CD4-positive, alpha-beta memory T cell (primary cell): ENCODE measurements at regions not wholly inside any gene's neighbourhood (a gene's known extent, or its start where the extent isn't known, plus 50 kb on each side); places are given as distances from the start of the nearest gene placed in this dataset.

ENCODE experiments used
- CTCF ChIA-PET: fragments of 350-600 bp; sonication (Branson Sonifier 250); formaldehyde crosslinking; loops from one replicate; lab custom pipeline; 2021; ENCODE audit warnings: inconsistent platforms; ENCODE audit not compliant: partially characterized antibody; lab: Charles Lee
- POLR2A ChIA-PET: fragments of 350-600 bp; sonication (Branson Sonifier 250); formaldehyde crosslinking; loops from one replicate; lab custom pipeline; 2021; ENCODE audit not compliant: partially characterized antibody; lab: Charles Lee
- DNase-seq, 5 donors: peaks; one replicate each; pipeline versions ENCODE4 v3.0.0 to v3.0.0-alpha.2; 2020 to 2022; ENCODE audit warnings: mixed read lengths in 1 of 5
- H3K27ac ChIP-seq: one replicate; pipeline ENCODE4 v1.7.0; 2013; ENCODE audit warnings: low read depth, low read length
- H3K27me3 ChIP-seq: 2 replicates; pipeline ENCODE4 v1.7.0; 2013; ENCODE audit warnings: mild to moderate bottlenecking, low read length, moderate library complexity; ENCODE audit not compliant: insufficient read depth
- H3K36me3 ChIP-seq: 2 replicates; pipeline ENCODE4 v1.7.0; 2013; ENCODE audit warnings: mild to moderate bottlenecking, low read length, moderate library complexity; ENCODE audit not compliant: insufficient read depth
- H3K4me1 ChIP-seq: 2 replicates; pipeline ENCODE4 v1.7.0; 2013; ENCODE audit warnings: mild to moderate bottlenecking, low read length, moderate library complexity; ENCODE audit not compliant: insufficient read depth
- H3K4me3 ChIP-seq, 2 donors: one replicate each; pipeline ENCODE4 v1.7.0; 2013; ENCODE audit warnings: low read length in 2 of 2, mild to moderate bottlenecking in 1 of 2
- H3K9me3 ChIP-seq, 2 donors: one replicate each; pipeline ENCODE4 v1.7.0; 2013; ENCODE audit warnings: low read length in 2 of 2, control low read depth in 1 of 2; ENCODE audit not compliant: control insufficient read depth in 1 of 2
- H3K27ac Mint-ChIP-seq, 7 donors: one replicate each; pipeline ENCODE4 v1.8.0; 2020 to 2021; ENCODE audit warnings: mixed read lengths in 7 of 7, mild to moderate bottlenecking in 6 of 7, inconsistent platforms in 3 of 7, moderate library complexity in 3 of 7
- H3K27me3 Mint-ChIP-seq, 2 donors: one replicate each; pipeline ENCODE4 v1.8.0; 2020 to 2021; ENCODE audit warnings: mixed read lengths in 2 of 2
- H3K36me3 Mint-ChIP-seq, 2 donors: one replicate each; pipeline ENCODE4 v1.8.0; 2020 to 2021; ENCODE audit warnings: mixed read lengths in 2 of 2, inconsistent platforms in 1 of 2, mild to moderate bottlenecking in 1 of 2
- H3K4me1 Mint-ChIP-seq, 4 donors: one replicate each; pipeline ENCODE4 v1.8.0; 2020 to 2021; ENCODE audit warnings: mixed read lengths in 4 of 4, mild to moderate bottlenecking in 1 of 4
- H3K4me3 Mint-ChIP-seq, 8 donors: one replicate each; pipeline ENCODE4 v1.8.0; 2020 to 2021; ENCODE audit warnings: mixed read lengths in 8 of 8, mild to moderate bottlenecking in 7 of 8, moderate library complexity in 6 of 8, inconsistent platforms in 3 of 8
- H3K9me3 Mint-ChIP-seq, 8 donors: one replicate each; pipeline ENCODE4 v1.8.0; 2020 to 2021; ENCODE audit warnings: mixed read lengths in 8 of 8, mild to moderate bottlenecking in 5 of 8, inconsistent platforms in 3 of 8, moderate library complexity in 1 of 8
- intact Hi-C: fragments of 100-400 bp; cut with micrococcal nuclease; formaldehyde crosslinking; loops from one replicate; pipeline ENCODE4 v1.15.1; 2023

DNA sequence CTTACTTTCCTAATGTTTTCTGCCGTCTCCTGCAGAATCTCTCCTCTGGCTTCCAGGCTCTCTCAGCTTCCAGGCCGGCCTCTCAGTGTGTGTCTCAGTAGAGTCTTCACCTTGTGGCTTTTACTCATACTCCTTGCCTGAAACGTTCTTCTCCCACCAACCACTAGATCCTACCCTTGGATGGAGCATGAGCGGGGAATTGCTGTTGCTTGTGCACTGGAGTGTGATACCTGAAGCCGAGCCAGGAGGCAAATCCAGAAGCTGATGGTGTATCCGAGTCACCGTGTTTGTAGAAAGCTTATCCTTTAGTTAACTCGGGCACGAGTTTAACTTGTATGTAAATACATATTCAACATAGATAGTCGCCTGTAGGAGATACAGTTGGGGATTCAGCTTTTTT is 285.0 kb upstream of the C2CD4B start:
- Mint-ChIP-seq H3K9me3 (peaks cover 0 to 4% (median 0%) of the 10 kb centered on the region in 8 donors), H3K27me3 (peaks cover 0 to 5% of the 10 kb centered on the region in 2 donors), H3K27ac (peak overlapping the region in 1 of 7 donors; percentile 59), H3K4me1 (no peaks in the 10 kb centered on the region), H3K36me3 (no peaks in the 10 kb centered on the region), H3K4me3 (no peak overlapping the region)
- no peaks in the 10 kb centered on the region for H3K36me3 ChIP-seq
- no peak for DNase-seq
- no peaks in the 10 kb centered on the region for H3K9me3 ChIP-seq
- H3K27ac ChIP-seq: no peak overlapping the region
- H3K27me3 ChIP-seq: no peaks in the 10 kb centered on the region
- intact Hi-C loops: no loop called here
- no peaks in the 10 kb centered on the region for H3K4me1 ChIP-seq
- ChIA-PET POLR2A (no interaction called here), CTCF (no interaction called here)
- no peak overlapping the region for H3K4me3 ChIP-seq

DNA sequence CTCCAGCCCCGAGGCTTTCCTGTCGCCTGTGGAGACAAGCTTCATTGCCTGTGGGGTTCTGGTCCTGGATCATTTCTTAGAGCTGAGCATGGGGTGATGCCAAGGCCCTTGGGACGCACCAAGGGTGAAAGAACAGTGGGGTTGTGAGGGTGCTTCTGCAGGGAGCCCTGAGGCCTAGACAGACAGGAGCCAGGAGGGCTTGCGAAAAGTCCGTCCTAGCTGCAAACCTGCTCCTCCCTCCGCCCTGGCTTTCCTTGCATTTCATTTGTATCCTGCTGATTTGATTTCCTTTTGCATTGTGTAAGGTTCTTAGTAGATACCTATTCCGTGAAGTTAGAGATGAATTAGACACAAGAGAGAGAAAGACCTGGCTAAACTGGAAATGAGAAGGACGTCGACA is 286.9 kb upstream of the C2CD4B start:
- H3K4me1 Mint-ChIP-seq: no peaks in the 10 kb centered on the region
- Histone ChIP-seq H3K27ac (no peak overlapping the region), H3K4me1 (no peaks in the 10 kb centered on the region), H3K27me3 (no peaks in the 10 kb centered on the region), H3K36me3 (no peaks in the 10 kb centered on the region), H3K4me3 (no peak overlapping the region), H3K9me3 (no peaks in the 10 kb centered on the region)
- peaks cover 0 to 4% (median 0%) of the 10 kb centered on the region in 8 donors for H3K9me3 Mint-ChIP-seq
- H3K27me3 Mint-ChIP-seq: peaks cover 0 to 5% of the 10 kb centered on the region in 2 donors
- ChIA-PET CTCF (no interaction called here), POLR2A (no interaction called here)
- H3K4me3 Mint-ChIP-seq: no peak overlapping the region
- DNase-seq: no peak
- H3K27ac Mint-ChIP-seq: no peak overlapping the region
- H3K36me3 Mint-ChIP-seq: no peaks in the 10 kb centered on the region
- intact Hi-C loops: no loop called here

DNA sequence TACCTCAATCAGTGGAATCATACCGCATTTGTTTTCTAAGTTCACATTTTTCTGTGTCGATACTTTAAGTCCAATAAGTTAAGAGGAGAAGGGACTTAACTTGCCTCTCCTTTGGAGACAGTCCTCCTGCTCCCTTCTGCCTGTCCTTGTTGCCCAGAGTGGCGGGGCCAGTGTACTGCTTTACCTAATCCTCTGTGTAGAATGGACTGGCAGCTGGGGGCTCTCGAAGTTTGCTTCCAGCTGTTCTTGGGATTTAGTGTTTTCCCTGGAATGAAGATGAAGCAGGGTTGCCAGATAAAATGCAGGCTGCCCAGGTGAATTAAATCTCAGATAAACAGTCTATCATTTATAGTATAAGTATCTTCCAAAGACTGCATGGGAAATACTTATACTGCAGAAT is 287.6 kb upstream of the C2CD4B start:
- ChIA-PET CTCF (no interaction called here), POLR2A (no interaction called here)
- Histone ChIP-seq H3K4me1 (no peaks in the 10 kb centered on the region), H3K4me3 (no peak overlapping the region), H3K27me3 (no peaks in the 10 kb centered on the region), H3K27ac (no peak overlapping the region), H3K36me3 (no peaks in the 10 kb centered on the region), H3K9me3 (no peaks in the 10 kb centered on the region)
- H3K4me3 Mint-ChIP-seq: no peak overlapping the region
- no peaks in the 10 kb centered on the region for H3K4me1 Mint-ChIP-seq
- no peak overlapping the region for H3K27ac Mint-ChIP-seq
- intact Hi-C loops: no loop called here
- no peak for DNase-seq
- peaks cover 0 to 4% (median 0%) of the 10 kb centered on the region in 8 donors for H3K9me3 Mint-ChIP-seq
- H3K36me3 Mint-ChIP-seq: no peaks in the 10 kb centered on the region
- peaks cover 0 to 5% of the 10 kb centered on the region in 2 donors for H3K27me3 Mint-ChIP-seq

DNA sequence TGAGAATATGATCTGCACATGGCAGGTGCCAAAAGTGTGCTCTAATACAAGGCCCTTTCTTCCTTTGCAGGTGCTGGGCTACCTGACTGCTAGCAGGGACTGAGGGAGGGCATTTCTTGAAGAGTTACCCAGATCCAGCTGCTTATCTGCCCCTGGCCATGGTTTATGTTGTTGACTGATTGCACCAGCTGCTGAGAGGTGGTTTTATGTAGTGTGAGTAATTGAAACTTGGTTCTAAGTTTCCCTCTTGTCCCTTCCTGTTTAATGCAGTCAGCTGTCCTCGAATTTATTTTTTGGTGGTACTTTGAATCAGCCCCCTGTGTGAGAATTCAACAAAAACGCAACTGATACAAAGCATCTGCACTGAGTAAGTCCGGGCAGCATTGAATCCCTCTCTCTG is 288.3 kb upstream of the C2CD4B start:
- no peaks in the 10 kb centered on the region for H3K36me3 ChIP-seq
- CTCF ChIA-PET: no interaction called here
- Mint-ChIP-seq H3K27me3 (peaks cover 0 to 5% of the 10 kb centered on the region in 2 donors), H3K4me3 (no peak overlapping the region), H3K27ac (no peak overlapping the region), H3K36me3 (no peaks in the 10 kb centered on the region), H3K4me1 (no peaks in the 10 kb centered on the region), H3K9me3 (peaks cover 0 to 4% (median 0%) of the 10 kb centered on the region in 8 donors)
- H3K9me3 ChIP-seq: no peaks in the 10 kb centered on the region
- POLR2A ChIA-PET: no interaction called here
- no peaks in the 10 kb centered on the region for H3K27me3 ChIP-seq
- no peak for DNase-seq
- H3K4me3 ChIP-seq: no peak overlapping the region
- intact Hi-C loops: no loop called here
- H3K4me1 ChIP-seq: no peaks in the 10 kb centered on the region
- no peak overlapping the region for H3K27ac ChIP-seq

DNA sequence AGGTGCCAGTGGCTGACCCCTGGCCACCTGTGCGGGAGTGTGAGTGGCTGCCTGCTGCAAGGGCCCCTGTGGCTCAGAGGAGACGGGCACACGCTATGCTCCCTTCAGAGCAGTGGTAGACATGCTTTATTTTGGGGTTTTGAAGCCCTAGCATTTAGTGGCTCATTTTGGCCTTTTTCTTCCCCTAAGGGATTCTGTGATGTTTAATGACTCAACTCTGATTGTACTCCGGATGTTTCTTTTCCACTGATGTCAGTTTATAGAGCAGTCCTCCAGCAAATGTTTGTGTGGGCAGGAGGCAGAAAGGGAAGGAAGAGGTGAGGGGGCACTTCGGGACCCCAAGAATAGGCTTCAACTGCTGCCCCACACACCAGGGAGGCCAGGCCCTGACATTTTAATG is 288.9 kb upstream of the C2CD4B start:
- H3K27ac Mint-ChIP-seq: no peak overlapping the region
- no peaks in the 10 kb centered on the region for H3K27me3 ChIP-seq
- no peak overlapping the region for H3K4me3 Mint-ChIP-seq
- H3K4me1 Mint-ChIP-seq: no peaks in the 10 kb centered on the region
- H3K36me3 Mint-ChIP-seq: no peaks in the 10 kb centered on the region
- CTCF ChIA-PET: no interaction called here
- intact Hi-C loops: no loop called here
- no peak for DNase-seq
- no peak overlapping the region for H3K27ac ChIP-seq
- peaks cover 0 to 2% of the 10 kb centered on the region in 2 donors for H3K27me3 Mint-ChIP-seq
- no peaks in the 10 kb centered on the region for H3K36me3 ChIP-seq
- H3K9me3 ChIP-seq: no peaks in the 10 kb centered on the region
- peaks cover 0 to 2% (median 0%) of the 10 kb centered on the region in 8 donors for H3K9me3 Mint-ChIP-seq
- POLR2A ChIA-PET: no interaction called here
- no peaks in the 10 kb centered on the region for H3K4me1 ChIP-seq
- H3K4me3 ChIP-seq: no peak overlapping the region

DNA sequence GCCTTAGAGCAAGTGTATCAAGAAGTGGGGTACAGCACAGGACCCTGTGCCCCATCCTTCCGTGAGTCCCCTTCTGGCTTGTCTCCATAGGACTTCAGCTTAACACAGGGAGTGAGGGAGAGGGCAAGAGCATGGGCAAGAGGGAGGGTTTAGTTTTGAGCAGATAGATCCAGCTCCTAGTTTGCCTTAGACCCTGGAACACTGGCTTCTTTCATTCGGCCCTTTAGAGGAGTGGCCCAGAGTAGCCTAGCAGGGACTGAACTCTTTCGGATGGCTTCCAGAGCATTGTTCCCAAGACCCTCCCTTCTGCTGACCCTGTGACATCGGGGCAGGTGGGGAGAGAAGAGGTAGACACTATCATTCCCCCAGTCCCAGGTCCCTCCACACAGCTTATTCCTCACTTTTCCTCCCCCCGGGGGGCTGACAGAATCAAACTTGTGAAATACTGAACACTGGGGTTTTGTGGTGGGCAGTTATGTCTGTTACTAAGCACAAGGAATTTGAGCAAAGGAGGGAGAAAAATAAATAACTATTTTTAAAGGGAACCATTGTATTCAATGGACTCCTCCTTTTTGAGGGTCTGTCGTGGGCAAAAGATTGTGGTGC is 289.6 kb upstream of the C2CD4B start:
- H3K4me3 ChIP-seq: no peak overlapping the region
- no peaks in the 10 kb centered on the region for H3K36me3 ChIP-seq
- DNase-seq: no peak
- ChIA-PET POLR2A (no interaction called here), CTCF (no interaction called here)
- intact Hi-C loops: no loop called here
- no peaks in the 10 kb centered on the region for H3K4me1 ChIP-seq
- no peak overlapping the region for H3K27ac ChIP-seq
- Mint-ChIP-seq H3K9me3 (peaks cover 0 to 2% (median 0%) of the 10 kb centered on the region in 8 donors), H3K27me3 (peaks cover 0 to 1% of the 10 kb centered on the region in 2 donors), H3K36me3 (no peaks in the 10 kb centered on the region), H3K27ac (no peak overlapping the region), H3K4me3 (no peak overlapping the region), H3K4me1 (no peaks in the 10 kb centered on the region)
- H3K27me3 ChIP-seq: no peaks in the 10 kb centered on the region
- no peaks in the 10 kb centered on the region for H3K9me3 ChIP-seq

DNA sequence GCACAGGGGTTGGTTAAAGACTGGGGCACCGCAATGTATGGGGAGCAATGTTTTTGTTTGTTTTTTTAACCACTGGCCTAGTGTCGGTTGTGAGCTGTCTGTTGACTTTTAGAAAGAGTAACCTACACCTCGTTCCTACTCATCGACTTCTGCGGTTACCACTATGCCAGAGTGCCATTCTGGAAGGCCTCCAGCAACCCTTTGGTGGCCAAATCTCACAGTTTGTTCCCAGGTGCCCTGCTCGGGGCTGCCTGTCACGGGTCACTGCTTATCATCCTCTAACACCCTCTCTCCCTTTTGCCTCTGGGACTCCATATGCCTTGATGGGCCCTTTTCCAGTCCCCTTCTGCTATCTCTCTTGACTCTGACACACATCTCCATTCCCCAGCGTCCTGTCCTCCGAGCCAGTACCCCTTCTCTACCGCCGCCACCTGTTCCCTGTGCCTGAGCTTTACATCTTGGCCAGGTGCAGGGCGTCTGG is 290.4 kb upstream of the C2CD4B start:
- CTCF ChIA-PET: no interaction called here
- DNase-seq: no peak
- intact Hi-C loops: no loop called here
- Histone ChIP-seq H3K4me3 (no peak overlapping the region), H3K27me3 (no peaks in the 10 kb centered on the region), H3K27ac (no peak overlapping the region), H3K4me1 (no peaks in the 10 kb centered on the region), H3K36me3 (no peaks in the 10 kb centered on the region), H3K9me3 (no peaks in the 10 kb centered on the region)
- Mint-ChIP-seq H3K4me3 (no peak overlapping the region), H3K27ac (no peak overlapping the region), H3K9me3 (no peaks in the 10 kb centered on the region), H3K36me3 (no peaks in the 10 kb centered on the region), H3K4me1 (no peaks in the 10 kb centered on the region), H3K27me3 (no peaks in the 10 kb centered on the region)
- POLR2A ChIA-PET: no interaction called here
